Activated CD4-positive, alpha-beta T cell treated with anti-CD3 and anti-CD28 coated beads for 36 hours (primary cell): ENCODE measurements at regions not wholly inside any gene's neighbourhood (a gene's known extent, or its start where the extent isn't known, plus 50 kb on each side); places are given as distances from the start of the nearest gene placed in this dataset.
"Not testable (repeated sequence)": the region's sequence is repeated elsewhere in the genome, so short reads cannot be mapped to it uniquely, and the experiment has no call there.

Source experiments
- ATAC-seq: fragments of 200-7000 bp; cut with Tn5 transposase; one replicate; pipeline ENCODE4 v1.10.0; 2021; ENCODE audit warnings: mild to moderate bottlenecking, moderate library complexity
- CTCF ChIA-PET: fragments of 350-600 bp; sonication (Branson Sonifier 250); formaldehyde crosslinking; loops from one replicate; lab custom pipeline; 2021; ENCODE audit warnings: antibody characterized with exemption; lab: Charles Lee
- POLR2A ChIA-PET: fragments of 350-600 bp; sonication (Branson Sonifier 250); formaldehyde crosslinking; loops from one replicate; lab custom pipeline; 2021; ENCODE audit warnings: antibody characterized with exemption, inconsistent platforms; lab: Charles Lee
- DNase-seq: peaks from one replicate; pipeline ENCODE4 v3.0.0-alpha.2; 2020
- H3K27ac Mint-ChIP-seq: one replicate; pipeline ENCODE4 v1.8.0; 2021; ENCODE audit warnings: mixed read lengths
- H3K27me3 Mint-ChIP-seq: one replicate; pipeline ENCODE4 v1.8.0; 2021; ENCODE audit warnings: mixed read lengths
- H3K36me3 Mint-ChIP-seq: one replicate; pipeline ENCODE4 v1.8.0; 2021; ENCODE audit warnings: low read depth, mixed read lengths
- H3K4me1 Mint-ChIP-seq: one replicate; pipeline ENCODE4 v1.8.0; 2021; ENCODE audit warnings: mixed read lengths
- H3K4me3 Mint-ChIP-seq: one replicate; pipeline ENCODE4 v1.8.0; 2021; ENCODE audit warnings: mild to moderate bottlenecking, moderate library complexity, mixed read lengths
- H3K9me3 Mint-ChIP-seq: one replicate; pipeline ENCODE4 v1.8.0; 2021; ENCODE audit warnings: low read depth, mixed read lengths
- intact Hi-C, 2 experiments: fragments of 100-400 bp; cut with DNase I in 1 of 2; cut with micrococcal nuclease in 1 of 2; formaldehyde crosslinking; loops; one replicate each; pipeline versions ENCODE4 v1.14.2 to v1.15.1; 2022 to 2024; cut with DNase I, micrococcal nuclease

DNA sequence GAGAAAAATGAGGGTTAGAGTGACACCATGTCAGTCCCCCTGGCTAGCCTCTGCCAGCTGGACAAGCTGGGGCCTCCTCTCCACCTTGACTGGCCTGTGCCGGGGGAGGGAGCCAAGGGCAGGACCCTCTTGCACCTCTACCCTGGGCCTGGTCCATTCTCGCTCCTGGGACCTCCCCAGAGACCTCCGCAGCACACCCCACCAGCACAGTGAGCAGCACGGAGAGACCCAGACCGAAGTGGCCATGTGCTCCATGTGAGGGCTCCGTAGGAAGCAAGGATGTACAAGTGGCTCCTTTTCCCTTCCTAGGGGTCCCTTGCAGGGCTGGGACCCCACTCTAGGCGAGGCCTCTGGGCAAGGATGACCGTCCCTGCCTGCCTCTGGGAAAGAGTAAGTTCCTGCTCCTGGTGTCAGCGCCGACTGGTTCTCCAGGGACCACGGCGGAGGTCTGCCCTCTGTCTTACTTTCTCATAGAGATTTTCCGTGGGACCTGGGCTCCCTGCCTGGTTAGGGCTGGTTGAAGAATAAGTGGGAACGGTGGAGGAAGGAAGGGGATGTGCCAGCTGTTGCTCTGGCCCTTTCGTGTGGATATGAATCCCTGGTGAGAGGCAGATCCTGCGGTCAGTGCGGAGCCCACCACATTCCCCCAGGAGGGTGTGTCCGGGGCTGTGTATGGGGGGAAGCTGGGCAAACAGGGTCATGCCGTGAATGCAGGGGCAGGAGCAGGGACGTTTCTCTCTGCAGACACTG, 124.2 kb downstream of the METRNL start:
- CTCF ChIA-PET, result interaction anchor here (0.6 to 0.7 kb wide), 2 partner anchors 48 to 878 kb away, joined by 3 read pairs; no protein-coding TSS in a partner anchor
- ATAC-seq (no peak), DNase-seq (peak; percentile 4)
- no peak overlapping the region for H3K4me3 Mint-ChIP-seq
- POLR2A ChIA-PET, result no interaction called here
- intact Hi-C loops, result no loop called here
- no peak overlapping the region for H3K27ac Mint-ChIP-seq
- H3K9me3 Mint-ChIP-seq, result no peaks in the 10 kb centered on the region
- H3K27me3 Mint-ChIP-seq, result peaks cover 4% of the 10 kb centered on the region
- no peaks in the 10 kb centered on the region for H3K36me3 Mint-ChIP-seq
- peaks cover 27% of the 10 kb centered on the region for H3K4me1 Mint-ChIP-seq

DNA sequence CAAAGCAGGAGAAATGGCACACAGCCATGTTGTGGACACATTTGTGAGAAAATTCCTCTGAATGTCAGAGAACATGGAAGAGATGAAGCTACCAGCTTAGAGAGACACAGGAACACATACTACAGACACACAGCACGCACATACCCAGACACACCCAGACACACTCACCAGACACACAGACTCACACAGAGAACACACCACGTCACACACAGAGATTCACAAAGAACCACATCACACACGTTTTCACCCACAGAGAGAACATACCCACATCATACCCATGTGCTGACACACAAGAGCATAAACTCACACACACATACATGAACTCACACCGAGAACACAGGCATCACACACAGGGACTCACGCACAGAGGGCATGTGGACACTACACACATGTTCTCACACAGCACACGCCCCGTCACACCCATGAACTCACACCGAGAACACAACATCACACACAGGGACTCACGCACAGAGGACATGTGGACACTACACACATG, 124.9 kb downstream of the METRNL start:
- POLR2A ChIA-PET, result no interaction called here
- H3K36me3 Mint-ChIP-seq, result no peaks in the 10 kb centered on the region
- peaks cover 21% of the 10 kb centered on the region for H3K4me1 Mint-ChIP-seq
- no peak overlapping the region for H3K4me3 Mint-ChIP-seq
- peaks cover 4% of the 10 kb centered on the region for H3K27me3 Mint-ChIP-seq
- H3K9me3 Mint-ChIP-seq, result no peaks in the 10 kb centered on the region
- H3K27ac Mint-ChIP-seq, result no peak overlapping the region
- DNase-seq (no peak), ATAC-seq (no peak)
- intact Hi-C loops, result no loop called here
- CTCF ChIA-PET, result interaction anchor here (0.6 kb wide), 1 partner anchor 48 kb away, joined by 3 read pairs; no protein-coding TSS in a partner anchor

GRCh38 chr17:83204736-83205386, 125.5 kb downstream of the METRNL start:
- H3K36me3 Mint-ChIP-seq, H3K9me3 Mint-ChIP-seq, POLR2A ChIA-PET, H3K27me3 Mint-ChIP-seq, H3K27ac Mint-ChIP-seq, ATAC-seq, H3K4me3 Mint-ChIP-seq, intact Hi-C loops: not testable (repeated sequence)
- CTCF ChIA-PET, result interaction anchor here (0.6 kb wide), 1 partner anchor 49 kb away, joined by 3 read pairs; no protein-coding TSS in a partner anchor
- H3K4me1 Mint-ChIP-seq, result peaks cover 15% of the 10 kb centered on the region
- peak; percentile 2 for DNase-seq

- intact Hi-C loops, ATAC-seq, H3K27ac Mint-ChIP-seq, H3K9me3 Mint-ChIP-seq, H3K4me3 Mint-ChIP-seq, H3K27me3 Mint-ChIP-seq, H3K36me3 Mint-ChIP-seq, POLR2A ChIA-PET, H3K4me1 Mint-ChIP-seq, CTCF ChIA-PET: not testable (repeated sequence)
- DNase-seq, result peak; percentile 74
Measured at GRCh38 chr17:83205387-83206035, 126.1 kb downstream of the METRNL start.

DNA sequence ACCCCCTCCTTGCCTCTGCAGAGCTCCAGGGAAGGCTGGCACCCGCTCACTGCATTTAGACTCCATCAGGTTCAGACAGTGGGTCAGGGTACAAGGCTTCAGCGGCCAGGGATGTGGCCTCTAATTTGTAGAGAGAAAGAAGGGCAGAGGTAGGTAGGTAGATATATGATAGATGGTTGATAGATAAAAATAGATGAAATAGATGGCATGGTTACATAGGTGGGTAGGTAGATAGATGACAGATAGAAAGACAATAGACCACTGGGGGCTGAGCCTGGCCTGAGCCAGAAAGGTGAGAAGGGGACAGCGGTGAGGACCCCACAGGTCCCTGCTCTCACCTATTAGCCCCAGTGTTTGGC, 126.6 kb downstream of the METRNL start:
- H3K4me3 Mint-ChIP-seq, DNase-seq, CTCF ChIA-PET, POLR2A ChIA-PET, intact Hi-C loops, H3K27ac Mint-ChIP-seq, H3K27me3 Mint-ChIP-seq, ATAC-seq, H3K9me3 Mint-ChIP-seq, H3K36me3 Mint-ChIP-seq, H3K4me1 Mint-ChIP-seq: not testable (repeated sequence)

DNA sequence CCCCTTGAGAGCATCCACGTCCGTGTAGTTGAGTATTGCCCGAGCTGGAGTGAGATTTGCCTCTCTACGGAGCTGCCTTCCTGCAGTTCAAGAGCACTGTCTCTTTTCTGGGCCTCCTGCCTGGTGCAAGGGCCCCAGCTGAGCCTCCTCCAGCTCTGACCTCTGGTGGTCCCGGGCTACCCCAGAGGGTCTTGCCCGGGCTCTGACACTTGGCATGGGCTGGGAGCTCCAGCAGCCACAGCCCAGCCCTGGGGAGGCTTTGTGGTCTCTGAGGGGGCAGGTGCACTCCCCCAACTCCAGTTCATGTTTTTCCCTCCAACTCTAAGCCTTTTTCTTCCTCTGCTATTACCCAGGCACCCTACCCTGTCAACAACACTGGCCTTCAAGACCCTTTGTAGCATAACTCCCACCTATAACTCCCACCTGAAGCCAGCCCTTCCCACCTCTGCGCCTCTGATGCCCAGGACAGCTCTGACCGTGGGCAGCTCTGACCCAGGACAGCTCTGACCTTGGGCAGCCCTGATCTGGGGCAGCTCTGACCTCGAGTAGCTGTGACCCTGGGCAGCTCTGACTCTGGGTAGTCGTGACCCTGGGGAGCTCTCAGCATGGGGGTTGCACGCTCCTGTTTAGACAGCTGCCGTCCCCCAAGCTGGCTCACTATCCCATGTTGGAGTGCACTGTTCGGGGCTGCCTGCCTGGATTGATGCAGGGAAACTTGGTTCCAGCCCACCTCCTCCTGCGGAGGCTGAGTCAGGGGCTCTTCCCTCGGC, 127.6 kb downstream of the METRNL start:
- H3K36me3 Mint-ChIP-seq, POLR2A ChIA-PET, CTCF ChIA-PET, H3K4me1 Mint-ChIP-seq, DNase-seq, ATAC-seq, H3K27me3 Mint-ChIP-seq, H3K9me3 Mint-ChIP-seq, H3K4me3 Mint-ChIP-seq, intact Hi-C loops, H3K27ac Mint-ChIP-seq: not testable (repeated sequence)

GRCh38 chr17:83247001-83247400, 167.6 kb downstream of the METRNL start:
- H3K4me1 Mint-ChIP-seq, POLR2A ChIA-PET, H3K4me3 Mint-ChIP-seq, H3K36me3 Mint-ChIP-seq, H3K27ac Mint-ChIP-seq, ATAC-seq, H3K27me3 Mint-ChIP-seq, H3K9me3 Mint-ChIP-seq, CTCF ChIA-PET, intact Hi-C loops: not testable (repeated sequence)
- DNase-seq, result peak; percentile 21
